NOMO-1 treated with DMSO at 0.1 percent for 48 hours (cell line): ENCODE measurements at regions not wholly inside any gene's neighbourhood (a gene's known extent, or its start where the extent isn't known, plus 50 kb on each side); places are given as distances from the start of the nearest gene placed in this dataset.

Experiments used
- DNase-seq: peaks from one replicate; lab custom pipeline; 2025; ENCODE audit not compliant: unreplicated experiment; lab: John Stamatoyannopoulos, UW

- no peak for DNase-seq
Measured at GRCh38 chr1:55846051-55846450, 630.9 kb upstream of the USP24 start.

DNA sequence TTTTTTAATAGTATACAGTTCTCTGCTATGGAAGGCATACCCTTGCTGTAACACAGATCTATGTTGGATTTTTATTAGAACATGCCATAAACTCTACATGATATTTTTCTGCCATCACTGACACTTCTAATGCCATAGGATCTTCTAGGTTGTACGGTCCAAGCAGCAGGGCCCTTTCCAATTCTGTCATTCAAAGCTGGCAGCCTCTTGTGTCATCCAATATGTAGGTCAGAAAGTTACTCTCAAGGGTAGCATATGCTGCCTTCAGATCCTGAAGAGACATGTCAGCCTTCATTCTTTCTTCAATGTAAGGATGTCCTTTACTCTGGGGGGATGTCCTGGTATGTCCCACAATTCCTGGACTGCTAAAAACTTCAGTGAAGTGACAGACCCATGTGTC lies 629.2 kb upstream of the USP24 start:
- no peak for DNase-seq

- no peak for DNase-seq
Measured at GRCh38 chr1:55839626-55840025, 624.5 kb upstream of the USP24 start.

DNA sequence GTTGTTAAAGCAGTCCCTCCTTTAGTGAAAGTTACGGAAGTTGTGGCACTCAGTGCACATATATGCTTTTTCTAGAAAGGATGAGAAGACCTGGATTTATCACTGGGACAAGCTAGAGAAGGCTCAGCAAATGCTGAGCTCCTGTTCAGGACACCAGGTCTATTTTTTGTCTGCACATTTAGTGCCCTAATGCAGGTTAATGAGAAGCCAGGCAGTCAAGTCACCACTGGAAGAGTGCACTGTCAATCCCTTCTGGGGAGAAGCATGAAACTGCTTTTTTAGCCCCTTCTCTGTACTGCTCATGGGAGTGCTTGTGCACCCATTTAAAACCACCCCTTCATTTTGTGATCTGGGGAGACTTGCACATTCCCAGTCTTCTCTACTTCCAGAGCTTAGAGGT lies 624.1 kb upstream of the USP24 start:
- no peak for DNase-seq

DNA sequence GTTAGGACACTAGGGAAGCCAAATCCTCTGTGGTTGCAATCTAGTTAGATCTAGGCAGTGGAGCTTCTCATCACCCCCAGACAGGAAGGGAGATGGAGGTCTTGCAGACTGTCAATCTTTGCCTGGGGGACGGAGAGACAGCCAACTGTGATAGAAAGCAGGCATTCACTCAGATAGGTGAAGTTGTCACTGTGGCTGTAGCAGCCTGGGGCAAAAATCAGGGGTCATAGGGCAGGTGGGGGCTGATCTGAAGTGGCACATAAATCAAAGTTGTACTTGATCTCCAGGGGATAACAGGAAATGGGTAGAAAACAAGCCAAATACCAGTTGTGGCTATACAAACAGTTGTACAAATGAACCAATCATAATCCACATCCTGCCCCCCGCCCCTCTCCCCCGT lies 620.9 kb upstream of the USP24 start:
- no peak for DNase-seq

GRCh38 chr1:55833529-55834091 lies 618.4 kb upstream of the USP24 start:
- no peak for DNase-seq

DNA sequence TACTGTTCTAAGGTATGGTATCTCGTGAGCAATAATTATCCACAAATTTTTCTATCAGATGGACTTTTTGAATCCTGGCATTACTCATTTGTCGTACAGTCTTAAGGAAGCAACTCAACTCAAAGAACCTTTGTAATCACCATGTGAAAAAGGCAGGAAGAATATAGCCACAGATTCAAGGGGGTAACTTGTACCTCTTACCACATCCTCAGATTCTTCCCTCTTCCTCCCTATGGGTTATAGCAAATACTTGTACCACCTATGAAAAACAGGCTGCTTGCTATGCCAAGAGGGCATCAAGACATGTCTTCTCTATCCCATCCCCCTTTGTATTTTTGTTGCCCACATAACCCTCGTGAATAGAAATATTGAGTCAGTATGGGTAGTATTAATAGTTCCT lies 616.6 kb upstream of the USP24 start:
- no peak for DNase-seq

DNA sequence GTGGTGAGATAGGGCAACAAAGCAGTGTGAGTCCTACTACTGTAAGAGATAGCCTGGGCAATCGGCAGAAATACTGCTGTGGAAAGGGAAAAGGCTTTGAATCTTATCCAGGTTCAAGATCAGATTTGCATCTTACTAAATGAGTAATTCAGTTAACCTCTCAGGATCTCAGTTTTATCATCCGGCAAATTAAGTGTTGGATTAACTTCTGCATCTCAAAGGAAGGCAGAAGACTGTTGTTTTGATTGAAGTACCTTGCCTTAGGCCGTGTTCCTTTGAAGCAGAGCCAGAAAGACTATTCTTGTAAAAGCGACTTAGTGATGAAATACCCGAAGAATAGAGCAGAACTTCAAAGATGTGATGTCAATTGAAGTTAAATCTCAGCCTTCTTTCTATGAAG lies 612.9 kb upstream of the USP24 start:
- no peak for DNase-seq

DNA sequence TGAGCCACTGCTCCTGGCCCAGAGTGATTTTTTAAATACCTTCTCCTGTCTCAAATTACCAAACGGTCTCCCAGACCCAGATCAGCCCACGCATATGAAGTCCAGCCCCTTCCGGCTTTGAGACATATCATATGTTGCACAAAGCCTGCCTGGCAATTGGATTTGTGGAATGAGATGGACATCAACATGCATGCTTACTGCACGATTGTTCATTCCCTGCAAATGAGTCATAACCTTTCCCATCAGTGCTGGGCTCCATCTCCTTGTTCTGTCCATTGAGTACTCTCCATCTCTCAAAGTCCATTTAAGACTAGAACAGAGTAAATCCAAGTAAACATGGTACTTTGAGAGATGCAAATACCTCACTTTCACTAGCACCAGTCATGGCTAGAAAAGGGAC lies 612.2 kb upstream of the USP24 start:
- no peak for DNase-seq

GRCh38 chr1:55826381-55827080 lies 611.4 kb upstream of the USP24 start:
- DNase-seq = no peak

DNA sequence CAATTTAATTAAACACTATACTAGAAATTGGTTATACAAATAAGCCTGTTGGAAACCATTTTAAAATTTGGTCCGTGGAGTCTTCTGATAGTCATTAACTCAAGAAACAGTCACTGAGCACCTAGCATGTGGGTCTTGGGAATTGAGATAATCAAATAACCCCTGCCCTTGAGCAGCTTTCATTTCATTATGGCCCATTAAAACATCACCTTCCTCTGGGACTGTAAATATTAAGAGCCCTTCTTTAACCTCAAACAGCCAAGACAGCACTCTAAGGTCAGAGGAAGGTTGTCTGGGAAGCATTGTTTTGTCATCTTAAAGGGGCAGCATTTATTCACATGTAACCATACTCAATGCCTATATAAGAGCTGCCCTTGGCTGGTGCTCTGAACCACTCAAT lies 610.3 kb upstream of the USP24 start:
- DNase-seq = no peak

GRCh38 chr1:55824251-55824640 lies 609.1 kb upstream of the USP24 start:
- no peak for DNase-seq

- DNase-seq = no peak
Measured at GRCh38 chr1:55823541-55824250, 608.5 kb upstream of the USP24 start.

GRCh38 chr1:55822891-55823290 lies 607.7 kb upstream of the USP24 start:
- DNase-seq = no peak

GRCh38 chr1:55821234-55821633 lies 606.1 kb upstream of the USP24 start:
- no peak for DNase-seq

- DNase-seq = no peak
Measured at GRCh38 chr1:55820501-55820900, 605.3 kb upstream of the USP24 start.

- no peak for DNase-seq
Measured at GRCh38 chr1:55819011-55819410, 603.8 kb upstream of the USP24 start.

DNA sequence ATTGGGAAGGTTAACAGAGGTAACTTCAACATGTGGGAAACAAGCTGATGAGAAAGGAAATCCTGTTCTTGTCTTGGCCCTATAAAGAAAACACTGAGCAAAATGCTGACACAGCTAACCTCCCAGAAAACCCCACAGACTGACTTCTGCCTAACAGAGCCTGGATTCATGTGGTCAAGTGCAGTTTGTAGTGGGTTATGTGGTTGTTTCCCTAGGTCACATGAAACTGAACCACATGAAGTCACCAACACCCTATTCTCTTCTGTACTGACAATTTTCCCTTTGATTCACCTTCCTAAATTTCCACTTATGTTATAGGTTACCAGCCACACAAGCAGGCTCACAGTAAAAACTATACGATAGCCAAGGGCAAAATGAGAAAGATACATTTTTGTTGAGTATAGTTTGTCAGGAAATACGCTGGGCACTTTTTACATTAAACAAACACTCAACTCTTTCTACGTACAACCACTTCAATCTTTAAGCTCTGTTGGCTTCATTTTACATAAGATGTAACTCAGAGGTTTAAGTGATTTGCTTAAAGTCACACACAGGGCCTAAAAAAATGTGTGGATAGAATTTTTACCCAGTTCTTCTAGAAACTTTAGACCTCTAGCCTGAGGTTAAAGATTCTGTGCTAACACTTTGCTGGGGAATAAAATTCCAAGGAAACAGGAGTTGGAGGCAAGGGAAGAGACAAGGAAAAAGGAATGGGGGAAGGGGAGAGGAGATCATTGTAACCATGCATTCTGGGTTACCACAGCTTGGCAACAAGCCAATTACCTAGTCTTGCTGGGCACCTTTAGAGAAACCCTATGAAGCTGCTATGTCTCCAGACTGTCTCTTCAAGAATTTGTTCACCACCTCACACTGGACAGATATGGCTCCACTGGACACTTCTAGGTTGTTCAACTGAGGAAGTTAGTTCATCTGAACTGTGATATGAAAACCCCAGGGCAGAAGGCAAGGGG lies 601.6 kb upstream of the USP24 start:
- DNase-seq = no peak

DNA sequence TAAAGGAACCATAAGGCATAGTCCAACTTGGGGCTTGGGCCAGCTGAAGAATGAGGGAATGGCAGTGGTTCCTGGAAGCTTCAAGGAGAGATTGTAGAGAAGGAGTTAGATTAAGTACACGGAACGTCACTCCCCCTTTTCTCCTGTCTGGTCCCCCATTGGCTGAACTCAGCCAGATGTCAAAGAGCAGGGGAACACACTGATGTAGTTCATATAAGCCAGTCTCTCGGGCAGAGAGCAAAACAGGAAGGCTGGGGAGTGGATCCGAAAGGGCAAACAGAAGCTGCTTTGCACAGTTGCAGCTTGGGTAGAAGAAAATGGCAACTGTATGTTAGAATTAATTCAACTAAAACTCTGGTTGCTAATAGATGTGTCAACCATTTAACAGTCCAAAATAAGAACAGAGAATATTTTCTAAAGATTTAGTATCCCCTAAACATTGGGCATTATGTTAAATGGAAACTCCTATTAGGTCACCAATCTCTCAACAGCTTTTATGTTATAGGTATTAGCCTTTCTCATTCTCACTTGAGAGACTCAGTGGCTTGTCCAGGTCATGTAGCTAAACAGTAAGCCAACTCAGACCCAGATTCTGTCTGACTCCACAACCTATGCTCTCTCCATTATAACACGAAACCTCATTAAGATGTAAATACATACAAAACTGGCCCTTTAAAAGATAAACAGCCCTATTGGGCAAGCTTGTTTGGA lies 600.7 kb upstream of the USP24 start:
- no peak for DNase-seq

- no peak for DNase-seq
Measured at GRCh38 chr1:55814967-55815366, 599.8 kb upstream of the USP24 start.

- no peak for DNase-seq
Measured at GRCh38 chr1:55813618-55814017, 598.5 kb upstream of the USP24 start.
